GM21717 (cell line): ENCODE measurements at regions not wholly inside any gene's neighbourhood (a gene's known extent, or its start where the extent isn't known, plus 50 kb on each side); places are given as distances from the start of the nearest gene placed in this dataset.

Experiments
- ATAC-seq: cut with Tn5 transposase; IDR thresholded peaks from one replicate; pipeline ENCODE4 v1.9.1; 2021; ENCODE audit warnings: mild to moderate bottlenecking, moderate library complexity; ENCODE audit not compliant: unreplicated experiment

GRCh38 chr6:106918115-106918514 lies 56.4 kb downstream of the CD24 start:
- ATAC-seq = no peak

- ATAC-seq = no peak
Measured at GRCh38 chr6:106916891-106917290, 57.6 kb downstream of the CD24 start.

- peak; percentile 59 for ATAC-seq
Measured at GRCh38 chr6:106913676-106914280, 60.8 kb downstream of the CD24 start.

- ATAC-seq = no peak
Measured at GRCh38 chr6:106913111-106913510, 61.4 kb downstream of the CD24 start.

GRCh38 chr6:106912091-106912490 lies 62.4 kb downstream of the CD24 start:
- ATAC-seq = no peak

GRCh38 chr6:106910999-106911949 lies 63.3 kb downstream of the CD24 start:
- ATAC-seq = no peak

- no peak for ATAC-seq
Measured at GRCh38 chr6:106908386-106908840, 66.1 kb downstream of the CD24 start.

GRCh38 chr6:106907754-106908153 lies 66.8 kb downstream of the CD24 start:
- ATAC-seq = no peak

- ATAC-seq = no peak
Measured at GRCh38 chr6:106906232-106906631, 68.3 kb downstream of the CD24 start.

- ATAC-seq = no peak
Measured at GRCh38 chr6:106903299-106903698, 71.2 kb downstream of the CD24 start.

- ATAC-seq = no peak
Measured at GRCh38 chr6:106901062-106901461, 73.5 kb downstream of the CD24 start.

- no peak for ATAC-seq
Measured at GRCh38 chr6:106899697-106900096, 74.8 kb downstream of the CD24 start.

GRCh38 chr6:106897580-106897979 lies 76.9 kb downstream of the CD24 start:
- ATAC-seq = no peak

- no peak for ATAC-seq
Measured at GRCh38 chr6:106895703-106896040, 78.9 kb downstream of the CD24 start.

GRCh38 chr6:106894978-106895702 lies 79.4 kb downstream of the CD24 start:
- no peak for ATAC-seq

GRCh38 chr6:106892186-106892585 lies 82.3 kb downstream of the CD24 start:
- no peak for ATAC-seq

- ATAC-seq = no peak
Measured at GRCh38 chr6:106890447-106890846, 84.1 kb downstream of the CD24 start.

GRCh38 chr6:106889692-106890091 lies 84.8 kb downstream of the CD24 start:
- no peak for ATAC-seq

GRCh38 chr6:106886922-106887797 lies 87.4 kb downstream of the CD24 start:
- ATAC-seq = no peak

- ATAC-seq = no peak
Measured at GRCh38 chr6:106886081-106886843, 88.3 kb downstream of the CD24 start.
